PC-3 (cell line): ENCODE measurements at regions not wholly inside any gene's neighbourhood (a gene's known extent, or its start where the extent isn't known, plus 50 kb on each side); places are given as distances from the start of the nearest gene placed in this dataset.

ENCODE experiments used
- ATAC-seq: fragments of 200-7000 bp; cut with Tn5 transposase; 2 replicates; pipeline ENCODE4 v1.9.1; 2020; ENCODE audit warnings: mild to moderate bottlenecking, moderate library complexity
- BruUV-seq: library from RNA; stranded (reverse); fragments of 400-500 nt; replicated peaks from 2 replicates; lab custom pipeline; 2021; lab: Mats Ljungman, UMichigan
- CTCF ChIA-PET: fragments of 300-600 bp; sonication (Branson Sonifier 250); formaldehyde crosslinking; loops from one replicate; lab custom pipeline; 2022; ENCODE audit warnings: antibody characterized with exemption; lab: Charles Lee
- POLR2A ChIA-PET: fragments of 300-600 bp; sonication (Branson Sonifier 250); formaldehyde crosslinking; loops from one replicate; lab custom pipeline; 2022; ENCODE audit warnings: antibody characterized with exemption; ENCODE audit not compliant: unreplicated experiment; lab: Charles Lee
- DNase-seq: peaks from one replicate; pipeline ENCODE4 v3.0.0-alpha.2; 2015
- H2AFZ ChIP-seq: fragments of 300-600 bp; sonication (generic); 2 replicates; pipeline ENCODE4 v1.6.0; 2016; ENCODE audit warnings: antibody characterized with exemption, low read length
- H3F3A ChIP-seq: fragments of 300-600 bp; sonication (generic); one replicate; pipeline ENCODE4 v1.6.0; 2017; ENCODE audit warnings: antibody characterized with exemption, low read length, control low read depth, mild to moderate bottlenecking; ENCODE audit not compliant: unreplicated experiment
- H3K27ac ChIP-seq: fragments of 300-600 bp; sonication (generic); 2 replicates; pipeline ENCODE4 v1.5.1; 2016; ENCODE audit warnings: mild to moderate bottlenecking, low read length
- H3K27me3 ChIP-seq: fragments of 300-600 bp; sonication (generic); 2 replicates; pipeline ENCODE4 v1.6.1; 2016; ENCODE audit warnings: low read length, mixed read lengths
- H3K36me3 ChIP-seq: fragments of 300-600 bp; sonication (generic); 2 replicates; pipeline ENCODE4 v1.6.1; 2016; ENCODE audit warnings: low read depth, mixed run types, low read length, mixed read lengths
- H3K4me1 ChIP-seq: fragments of 300-600 bp; sonication (generic); 2 replicates; pipeline ENCODE4 v1.5.1; 2016; ENCODE audit warnings: low read length; ENCODE audit not compliant: insufficient read depth
- H3K4me2 ChIP-seq: fragments of 300-600 bp; sonication (generic); 2 replicates; pipeline ENCODE4 v1.6.0; 2016; ENCODE audit warnings: low read length
- H3K4me3 ChIP-seq: fragments of 300-600 bp; sonication (generic); 2 replicates; pipeline ENCODE4 v1.5.1; 2016; ENCODE audit warnings: mild to moderate bottlenecking, low read length, mixed read lengths
- H3K79me2 ChIP-seq: fragments of 300-600 bp; sonication (generic); 2 replicates; pipeline ENCODE4 v1.6.1; 2017; ENCODE audit warnings: low read length, mixed read lengths
- H3K9ac ChIP-seq: fragments of 300-600 bp; sonication (generic); 2 replicates; pipeline ENCODE4 v1.6.0; 2016; ENCODE audit warnings: mild to moderate bottlenecking, low read length
- H3K9me2 ChIP-seq: fragments of 300-600 bp; sonication (generic); replicated peaks from 2 replicates; pipeline ENCODE4 v1.6.1; 2016; ENCODE audit warnings: mixed run types, low read length, mixed read lengths
- H3K9me3 ChIP-seq: fragments of 300-600 bp; sonication (generic); 2 replicates; pipeline ENCODE4 v1.6.1; 2016; ENCODE audit warnings: low read length, mixed read lengths
- H4K20me1 ChIP-seq: fragments of 300-600 bp; sonication (generic); 2 replicates; pipeline ENCODE4 v1.6.1; 2016; ENCODE audit warnings: low read length, mixed read lengths
- CTCF ChIP-seq: fragments of 300-600 bp; sonication (generic); conservative IDR thresholded peaks from 2 replicates; pipeline ENCODE4 v1.5.1; 2017; ENCODE audit warnings: antibody characterized with exemption, low read depth, mild to moderate bottlenecking, low read length
- EZH2 ChIP-seq: fragments of 300-600 bp; sonication (generic); IDR thresholded peaks from one replicate; pipeline ENCODE4 v1.6.1; 2017; ENCODE audit warnings: antibody characterized with exemption, mild to moderate bottlenecking, low read length; ENCODE audit not compliant: unreplicated experiment
- EZH2phosphoT487 ChIP-seq: fragments of 300-600 bp; sonication (generic); IDR thresholded peaks from 2 replicates; pipeline ENCODE4 v1.6.1; 2018; ENCODE audit warnings: mild to moderate bottlenecking, antibody characterized with exemption, low read length, borderline replicate concordance
- intact Hi-C: fragments of 100-400 bp; cut with micrococcal nuclease; formaldehyde crosslinking; loops from 2 replicates; pipeline ENCODE4 v1.9.0; 2023

GRCh38 chr11:70756341-70756740 is 358.0 kb downstream of the CTTN start:
- H3F3A ChIP-seq = no peaks in the 10 kb centered on the region
- H3K36me3 ChIP-seq = no peaks in the 10 kb centered on the region
- no peak overlapping the region for H2AFZ ChIP-seq
- no peaks in the 10 kb centered on the region for H3K27me3 ChIP-seq
- CTCF ChIA-PET = no interaction called here
- H3K27ac ChIP-seq = no peak overlapping the region
- H3K9ac ChIP-seq = no peak overlapping the region
- TF ChIP-seq EZH2 (no peak), CTCF (no peak), EZH2phosphoT487 (no peak)
- peaks cover 16% of the 10 kb centered on the region; the same call in 1 of the 2 replicates for H3K4me1 ChIP-seq
- BruUV-seq = no TSS peak
- no peaks in the 10 kb centered on the region for H4K20me1 ChIP-seq
- POLR2A ChIA-PET = no interaction called here
- no peak overlapping the region for H3K4me2 ChIP-seq
- H3K79me2 ChIP-seq = no peaks in the 10 kb centered on the region
- no peak for ATAC-seq
- no peaks in the 10 kb centered on the region for H3K9me2 ChIP-seq
- no peak overlapping the region for H3K4me3 ChIP-seq
- intact Hi-C loops = no loop called here
- peaks cover 4% of the 10 kb centered on the region for H3K9me3 ChIP-seq
- no peak for DNase-seq

DNA sequence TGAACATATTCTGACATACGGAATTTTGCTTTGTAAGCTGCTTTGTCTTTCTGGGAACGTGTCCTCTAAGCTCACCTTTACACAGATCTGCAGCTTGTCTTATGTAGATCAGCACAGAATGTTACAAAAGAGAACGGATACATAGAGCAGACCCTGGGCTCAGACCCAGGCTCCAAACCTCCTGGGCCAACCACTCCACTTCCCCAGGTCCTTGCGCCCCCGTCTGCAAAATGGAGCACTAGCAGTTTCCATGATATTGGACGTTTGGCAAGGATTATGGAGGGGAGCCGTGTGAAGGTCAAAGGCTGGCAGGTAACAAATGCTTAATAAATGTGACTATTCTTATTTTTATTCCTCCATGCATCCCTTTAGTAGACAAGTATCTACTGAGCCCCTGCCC is 358.4 kb downstream of the CTTN start:
- no TSS peak for BruUV-seq
- no peak for TF ChIP-seq EZH2
- no peak for TF ChIP-seq CTCF
- TF ChIP-seq EZH2phosphoT487 = no peak
- DNase-seq = no peak
- Histone ChIP-seq H3F3A (no peaks in the 10 kb centered on the region), H3K4me1 (peaks cover 16% of the 10 kb centered on the region; the same call in 1 of the 2 replicates), H3K4me2 (no peak overlapping the region), H3K79me2 (no peaks in the 10 kb centered on the region), H3K36me3 (no peaks in the 10 kb centered on the region), H3K27ac (no peak overlapping the region), H2AFZ (no peak overlapping the region), H3K9me3 (no peaks in the 10 kb centered on the region), H3K9me2 (no peaks in the 10 kb centered on the region), H4K20me1 (no peaks in the 10 kb centered on the region), H3K4me3 (no peak overlapping the region), H3K27me3 (no peaks in the 10 kb centered on the region), H3K9ac (no peak overlapping the region)
- no peak for ATAC-seq
- POLR2A ChIA-PET = no interaction called here
- CTCF ChIA-PET = no interaction called here
- intact Hi-C loops = no loop called here

- TF ChIP-seq EZH2 (no peak), EZH2phosphoT487 (no peak), CTCF (no peak)
- H3K9ac ChIP-seq = no peak overlapping the region
- H3K36me3 ChIP-seq = no peaks in the 10 kb centered on the region
- H3K27me3 ChIP-seq = no peaks in the 10 kb centered on the region
- H3K9me3 ChIP-seq = no peaks in the 10 kb centered on the region
- DNase-seq = no peak
- no peak overlapping the region for H3K4me3 ChIP-seq
- H3K79me2 ChIP-seq = no peaks in the 10 kb centered on the region
- ChIA-PET CTCF (no interaction called here), POLR2A (no interaction called here)
- H2AFZ ChIP-seq = no peak overlapping the region
- H3K27ac ChIP-seq = no peak overlapping the region
- H4K20me1 ChIP-seq = no peaks in the 10 kb centered on the region
- H3K4me1 ChIP-seq = peaks cover 16% of the 10 kb centered on the region; the same call in 1 of the 2 replicates
- no peak overlapping the region for H3K4me2 ChIP-seq
- ATAC-seq = no peak
- H3K9me2 ChIP-seq = no peaks in the 10 kb centered on the region
- intact Hi-C loops = no loop called here
- H3F3A ChIP-seq = no peaks in the 10 kb centered on the region
- BruUV-seq = no TSS peak
These were observed 358.9 kb downstream of the CTTN start for GRCh38 chr11:70757241-70757640.
